CD14-positive monocyte (primary cell): ENCODE measurements at regions not wholly inside any gene's neighbourhood (a gene's known extent, or its start where the extent isn't known, plus 50 kb on each side); places are given as distances from the start of the nearest gene placed in this dataset.

Experiments used
- DNase-seq, 3 donors: peaks; one replicate each; pipeline ENCODE4 v3.0.0-alpha.2; 2011 to 2022
- H2AFZ ChIP-seq: 2 replicates; pipeline ENCODE4 v1.6.0; 2012; ENCODE audit warnings: mild to moderate bottlenecking, low read depth, low read length, inconsistent platforms; ENCODE audit not compliant: insufficient read depth, poor library complexity, severe bottlenecking
- H3K27ac ChIP-seq, 2 donors: 1 replicate in 1 of 2; 2 replicates in 1 of 2; pipeline ENCODE4 v1.5.1; 2012 to 2013; ENCODE audit warnings: low read length in 2 of 2, control low read depth in 1 of 2, inconsistent platforms in 1 of 2, low read depth in 1 of 2, mild to moderate bottlenecking in 1 of 2
- H3K27me3 ChIP-seq, 2 donors: one replicate each; pipeline versions ENCODE4 v1.6.0 to v1.6.1; 2011 to 2013; ENCODE audit warnings: low read length in 2 of 2; ENCODE audit not compliant: control insufficient read depth in 2 of 2, insufficient read depth in 2 of 2
- H3K36me3 ChIP-seq, 2 donors: replicated peaks in 1 of 2; 1 replicate in 1 of 2; 2 replicates in 1 of 2; pipeline versions ENCODE4 v1.5.1 to v1.6.1; 2012 to 2013; ENCODE audit warnings: low read length in 2 of 2, control low read depth in 1 of 2, inconsistent platforms in 1 of 2, mild to moderate bottlenecking in 1 of 2; ENCODE audit not compliant: insufficient read depth in 2 of 2, control insufficient read depth in 1 of 2
- H3K4me1 ChIP-seq, 2 donors: 1 replicate in 1 of 2; 2 replicates in 1 of 2; pipeline versions ENCODE4 v1.5.1 to v1.6.1; 2012 to 2013; ENCODE audit warnings: low read length in 2 of 2, control low read depth in 1 of 2, inconsistent platforms in 1 of 2, mild to moderate bottlenecking in 1 of 2, moderate library complexity in 1 of 2; ENCODE audit not compliant: insufficient read depth in 2 of 2, control insufficient read depth in 1 of 2
- H3K4me2 ChIP-seq: replicated peaks from 2 replicates; pipeline ENCODE3; 2012; ENCODE audit warnings: low read length, moderate library complexity, mild to moderate bottlenecking; ENCODE audit not compliant: poor library complexity, severe bottlenecking; ENCODE audit errors: extremely low read depth
- H3K4me3 ChIP-seq, 3 experiments: fragments of 200-600 bp in 1 of 3; sonication (generic) in 1 of 3; replicated peaks in 1 of 3; 1 replicate in 2 of 3; 2 replicates in 1 of 3; pipeline ENCODE4 v1.5.1; 2011 to 2013; ENCODE audit warnings: low read length in 3 of 3, mild to moderate bottlenecking in 3 of 3, control low read depth in 2 of 3, low read depth in 2 of 3, inconsistent platforms in 1 of 3, moderate library complexity in 1 of 3
- H3K79me2 ChIP-seq: 2 replicates; pipeline ENCODE4 v1.6.0; 2012; ENCODE audit warnings: mild to moderate bottlenecking, control low read depth, inconsistent platforms, low read length, moderate library complexity; ENCODE audit not compliant: insufficient read depth
- H3K9ac ChIP-seq: 2 replicates; pipeline ENCODE4 v1.6.0; 2017; ENCODE audit warnings: low read length, mild to moderate bottlenecking; ENCODE audit not compliant: insufficient read depth, poor library complexity, severe bottlenecking
- H3K9me3 ChIP-seq, 2 donors: replicated peaks in 1 of 2; 1 replicate in 1 of 2; 2 replicates in 1 of 2; pipeline versions ENCODE4 v1.5.1 to v1.6.1; 2012 to 2013; ENCODE audit warnings: low read length in 2 of 2, control low read depth in 1 of 2; ENCODE audit not compliant: control insufficient read depth in 1 of 2, insufficient read depth in 1 of 2
- H4K20me1 ChIP-seq: 2 replicates; pipeline ENCODE4 v1.6.0; 2012; ENCODE audit warnings: mild to moderate bottlenecking, low read length, control low read depth, moderate library complexity; ENCODE audit not compliant: insufficient read depth
- H3K27ac Mint-ChIP-seq, 7 donors: one replicate each; pipeline ENCODE4 v1.8.0; 2020; ENCODE audit warnings: mild to moderate bottlenecking in 7 of 7, mixed read lengths in 7 of 7, moderate library complexity in 6 of 7, inconsistent platforms in 2 of 7
- H3K27me3 Mint-ChIP-seq, 3 donors: one replicate each; pipeline ENCODE4 v1.8.0; 2021 to 2022; ENCODE audit warnings: low read depth in 3 of 3, mild to moderate bottlenecking in 3 of 3, mixed read lengths in 3 of 3, moderate library complexity in 3 of 3, inconsistent platforms in 1 of 3
- H3K36me3 Mint-ChIP-seq, 2 donors: one replicate each; pipeline ENCODE4 v1.8.0; 2020; ENCODE audit warnings: mixed read lengths in 2 of 2, inconsistent platforms in 1 of 2, mild to moderate bottlenecking in 1 of 2
- H3K4me1 Mint-ChIP-seq: one replicate; pipeline ENCODE4 v1.8.0; 2020; ENCODE audit warnings: mild to moderate bottlenecking, mixed read lengths
- H3K4me3 Mint-ChIP-seq, 2 donors: one replicate each; pipeline ENCODE4 v1.8.0; 2020; ENCODE audit warnings: mild to moderate bottlenecking in 2 of 2, mixed read lengths in 2 of 2, moderate library complexity in 1 of 2
- H3K9me3 Mint-ChIP-seq, 7 donors: one replicate each; pipeline ENCODE4 v1.8.0; 2020 to 2022; ENCODE audit warnings: mixed read lengths in 7 of 7, mild to moderate bottlenecking in 6 of 7, moderate library complexity in 6 of 7, inconsistent platforms in 2 of 7
- CTCF ChIP-seq: fragments of 200-600 bp; IDR thresholded peaks from one replicate; pipeline ENCODE4 v1.8.0; 2022; ENCODE audit warnings: antibody characterized with exemption, mild to moderate bottlenecking
- WGBS: methylation state at CpG from one replicate; pipeline ENCODE4 v1.1.5; 2013; ENCODE audit warnings: missing lambda C conversion rate; ENCODE audit not compliant: insufficient coverage; 5-methylcytosine and 5-hydroxymethylcytosine counted together
- intact Hi-C, 2 donors: fragments of 100-400 bp; cut with micrococcal nuclease; formaldehyde crosslinking; loops; one replicate each; pipeline versions ENCODE4 v1.15.0 to v1.15.1; 2023

DNA sequence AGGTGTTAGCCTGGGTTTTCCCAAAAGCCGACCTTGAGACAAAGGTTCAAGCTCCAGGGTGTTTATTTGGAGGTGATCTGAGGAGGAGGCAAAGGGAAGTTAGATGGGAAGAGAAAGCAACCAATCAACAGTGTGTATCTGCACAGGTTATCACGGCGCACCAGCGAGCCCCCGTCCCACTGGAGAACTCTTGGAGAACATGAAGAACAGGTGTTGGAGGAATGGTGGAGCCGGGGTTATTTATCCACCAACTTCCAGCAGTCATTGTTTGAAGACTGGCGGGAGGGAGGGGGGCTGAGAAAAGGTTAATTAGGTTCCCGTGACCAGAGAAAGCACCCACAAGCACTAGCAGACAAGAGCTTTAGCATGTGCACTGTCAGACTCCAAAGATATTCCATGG lies 282.5 kb upstream of the FOXK1 start:
- H3K4me3 ChIP-seq, result no peak overlapping the region
- Mint-ChIP-seq H3K27me3 (peaks cover 0 to 2% (median 1%) of the 10 kb centered on the region in 3 donors), H3K27ac (no peak overlapping the region), H3K9me3 (peaks cover 7 to 28% (median 16%) of the 10 kb centered on the region in 7 donors), H3K4me1 (no peaks in the 10 kb centered on the region), H3K36me3 (no peaks in the 10 kb centered on the region), H3K4me3 (no peak overlapping the region)
- H3K27me3 ChIP-seq, result no peaks in the 10 kb centered on the region
- intact Hi-C loops, result no loop called here
- H3K4me1 ChIP-seq, result no peaks in the 10 kb centered on the region
- no peak overlapping the region for H2AFZ ChIP-seq
- no peaks in the 10 kb centered on the region for H3K36me3 ChIP-seq
- H3K9me3 ChIP-seq, result peaks cover 4 to 13% of the 10 kb centered on the region in 2 donors
- H3K27ac ChIP-seq, result no peak overlapping the region
- H4K20me1 ChIP-seq, result no peaks in the 10 kb centered on the region
- no peak for DNase-seq
- H3K79me2 ChIP-seq, result no peaks in the 10 kb centered on the region
- H3K4me2 ChIP-seq, result no peak overlapping the region
- WGBS, result 92% methylated on average over 2 of the region's 8 CpGs
- no peak for TF ChIP-seq CTCF
- no peak overlapping the region for H3K9ac ChIP-seq

DNA sequence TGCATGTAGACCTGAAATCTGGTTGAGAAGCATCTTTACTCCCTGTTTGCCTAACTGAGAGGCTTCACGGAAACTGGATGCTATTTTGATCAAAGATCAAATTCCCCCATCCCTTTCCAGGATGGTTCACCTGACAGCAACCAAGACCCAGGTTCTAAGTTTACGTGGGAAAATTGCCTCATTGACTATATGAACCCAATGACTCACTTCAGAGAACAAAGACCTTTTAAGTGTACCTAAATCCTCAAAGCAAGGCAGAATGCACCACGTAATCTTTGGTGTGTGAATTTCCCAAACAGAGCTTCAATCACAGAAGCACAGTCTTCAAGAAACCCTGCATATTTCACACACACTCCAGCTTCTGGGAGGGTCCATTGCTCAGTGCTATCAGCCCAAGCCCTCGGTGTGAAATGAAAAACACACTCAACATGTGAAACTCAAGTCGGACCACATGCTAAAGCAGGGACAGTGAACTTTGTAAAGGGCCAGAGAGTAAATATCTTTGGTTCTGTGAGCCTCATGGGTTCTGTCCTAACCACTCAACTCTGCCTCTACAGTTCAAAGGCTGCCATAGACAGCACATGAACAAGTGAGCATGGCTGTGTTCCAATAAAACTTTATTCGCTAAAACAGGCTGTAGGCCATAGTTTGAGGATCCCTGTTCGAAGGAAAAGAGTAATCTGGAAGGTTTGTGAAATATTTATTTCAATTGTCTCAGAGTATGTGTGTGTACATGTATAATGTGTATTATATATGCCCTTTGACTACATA lies 275.6 kb upstream of the FOXK1 start:
- intact Hi-C loops, result no loop called here
- Histone ChIP-seq H3K4me1 (no peaks in the 10 kb centered on the region), H3K36me3 (no peaks in the 10 kb centered on the region), H3K27me3 (no peaks in the 10 kb centered on the region), H4K20me1 (no peaks in the 10 kb centered on the region), H3K9ac (no peak overlapping the region), H2AFZ (no peak overlapping the region), H3K4me3 (no peak overlapping the region), H3K27ac (no peak overlapping the region), H3K9me3 (peaks cover 0 to 20% of the 10 kb centered on the region in 2 donors), H3K4me2 (no peak overlapping the region), H3K79me2 (no peaks in the 10 kb centered on the region)
- TF ChIP-seq CTCF, result no peak
- no peak overlapping the region for H3K27ac Mint-ChIP-seq
- no peaks in the 10 kb centered on the region for H3K36me3 Mint-ChIP-seq
- no peak for DNase-seq
- peaks cover 10 to 31% (median 22%) of the 10 kb centered on the region in 7 donors for H3K9me3 Mint-ChIP-seq
- no peaks in the 10 kb centered on the region for H3K4me1 Mint-ChIP-seq
- H3K4me3 Mint-ChIP-seq, result no peak overlapping the region
- WGBS, result 91% methylated on average over 4 of the region's 7 CpGs
- H3K27me3 Mint-ChIP-seq, result no peaks in the 10 kb centered on the region
